Testis (tissue), 2 donors: ENCODE measurements at regions not wholly inside any gene's neighbourhood (a gene's known extent, or its start where the extent isn't known, plus 50 kb on each side); places are given as distances from the start of the nearest gene placed in this dataset.

Source experiments
- DNase-seq: peaks from one replicate; pipeline ENCODE4 v3.0.0-alpha.2; 2019
- H3K27ac ChIP-seq, 2 donors: fragments of 200-600 bp; sonication (generic); one replicate each; pipeline ENCODE4 v1.5.1; 2019
- H3K27me3 ChIP-seq: fragments of 200-600 bp; sonication (generic); one replicate; pipeline ENCODE4 v1.5.1; 2019
- H3K36me3 ChIP-seq: fragments of 200-600 bp; sonication (generic); one replicate; pipeline ENCODE4 v1.5.1; 2017; ENCODE audit warnings: low read depth; ENCODE audit errors: missing control alignments
- H3K4me1 ChIP-seq: fragments of 200-600 bp; sonication (generic); one replicate; pipeline ENCODE4 v1.5.1; 2019
- H3K4me3 ChIP-seq, 2 donors: fragments of 200-600 bp; sonication (generic); one replicate each; pipeline ENCODE4 v1.5.1; 2017 to 2019
- H3K9me3 ChIP-seq: fragments of 200-600 bp; sonication (generic); one replicate; pipeline ENCODE4 v1.5.1; 2017
- POLR2A ChIP-seq: fragments of 450-650 bp; IDR thresholded peaks from one replicate; pipeline ENCODE4 v1.6.1; 2017; ENCODE audit warnings: antibody characterized with exemption, mild to moderate bottlenecking, moderate library complexity
- WGBS, 2 donors: methylation state at CpG; one replicate each; pipeline ENCODE4 v1.1.5; 2018; 5-methylcytosine and 5-hydroxymethylcytosine counted together
- intact Hi-C: fragments of 100-400 bp; cut with DNase I; formaldehyde crosslinking; loops from one replicate; pipeline ENCODE4 v1.15.1; 2023; ENCODE audit warnings: low total_unique reads
- TF ChIP-seq, protein P1 (sequence below), 3 experiments: fragments of 450-650 bp in 2 of 3; fragments of 200-600 bp in 1 of 3; sonication (generic) in 1 of 3; IDR thresholded peaks; one replicate each; pipeline ENCODE4 v1.5.1; 2016 to 2019; ENCODE audit warnings: antibody characterized with exemption in 3 of 3, mild to moderate bottlenecking in 2 of 3, moderate library complexity in 1 of 3

GRCh38 chr4:107258359-107258758 lies 222.2 kb upstream of the DKK2 start:
- WGBS, 2 donors, result 67 to 93% methylated on average over 2 of the region's 2 CpGs
- no peak overlapping the region for H3K27ac ChIP-seq
- DNase-seq, result no peak
- no peaks in the 10 kb centered on the region for H3K27me3 ChIP-seq
- no peak overlapping the region for H3K4me3 ChIP-seq
- no peaks in the 10 kb centered on the region for H3K9me3 ChIP-seq
- H3K4me1 ChIP-seq, result no peaks in the 10 kb centered on the region
- TF ChIP-seq, protein P1, sequence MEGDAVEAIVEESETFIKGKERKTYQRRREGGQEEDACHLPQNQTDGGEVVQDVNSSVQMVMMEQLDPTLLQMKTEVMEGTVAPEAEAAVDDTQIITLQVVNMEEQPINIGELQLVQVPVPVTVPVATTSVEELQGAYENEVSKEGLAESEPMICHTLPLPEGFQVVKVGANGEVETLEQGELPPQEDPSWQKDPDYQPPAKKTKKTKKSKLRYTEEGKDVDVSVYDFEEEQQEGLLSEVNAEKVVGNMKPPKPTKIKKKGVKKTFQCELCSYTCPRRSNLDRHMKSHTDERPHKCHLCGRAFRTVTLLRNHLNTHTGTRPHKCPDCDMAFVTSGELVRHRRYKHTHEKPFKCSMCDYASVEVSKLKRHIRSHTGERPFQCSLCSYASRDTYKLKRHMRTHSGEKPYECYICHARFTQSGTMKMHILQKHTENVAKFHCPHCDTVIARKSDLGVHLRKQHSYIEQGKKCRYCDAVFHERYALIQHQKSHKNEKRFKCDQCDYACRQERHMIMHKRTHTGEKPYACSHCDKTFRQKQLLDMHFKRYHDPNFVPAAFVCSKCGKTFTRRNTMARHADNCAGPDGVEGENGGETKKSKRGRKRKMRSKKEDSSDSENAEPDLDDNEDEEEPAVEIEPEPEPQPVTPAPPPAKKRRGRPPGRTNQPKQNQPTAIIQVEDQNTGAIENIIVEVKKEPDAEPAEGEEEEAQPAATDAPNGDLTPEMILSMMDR (IDR thresholded peaks at IDR 0.05), result no peak
- no peak for TF ChIP-seq POLR2A
- intact Hi-C loops, result no loop called here
- no peaks in the 10 kb centered on the region for H3K36me3 ChIP-seq

GRCh38 chr4:107255596-107255995 lies 219.5 kb upstream of the DKK2 start:
- intact Hi-C loops, result no loop called here
- 83 to 91% methylated on average over 2 of the region's 2 CpGs for WGBS, 2 donors
- TF ChIP-seq, protein P1 (IDR thresholded peaks at IDR 0.05), result no peak
- no peak for TF ChIP-seq POLR2A
- Histone ChIP-seq H3K27me3 (no peaks in the 10 kb centered on the region), H3K27ac (no peak overlapping the region), H3K9me3 (no peaks in the 10 kb centered on the region), H3K36me3 (no peaks in the 10 kb centered on the region), H3K4me3 (no peak overlapping the region), H3K4me1 (no peaks in the 10 kb centered on the region)
- DNase-seq, result no peak

- WGBS, 2 donors, result 69 to 83% methylated on average over 1 of the region's 1 CpG
- Histone ChIP-seq H3K9me3 (no peaks in the 10 kb centered on the region), H3K4me1 (no peaks in the 10 kb centered on the region), H3K4me3 (no peak overlapping the region), H3K27me3 (no peaks in the 10 kb centered on the region), H3K36me3 (no peaks in the 10 kb centered on the region), H3K27ac (no peak overlapping the region)
- DNase-seq, result no peak
- intact Hi-C loops, result no loop called here
- no peak for TF ChIP-seq POLR2A
Measured at GRCh38 chr4:107255114-107255513, 219.0 kb upstream of the DKK2 start.

GRCh38 chr4:107253579-107254068 lies 217.5 kb upstream of the DKK2 start:
- no peaks in the 10 kb centered on the region for H3K4me1 ChIP-seq
- 79 to 83% methylated on average over 3 of the region's 3 CpGs for WGBS, 2 donors
- H3K27me3 ChIP-seq, result no peaks in the 10 kb centered on the region
- DNase-seq, result no peak
- H3K27ac ChIP-seq, result no peak overlapping the region
- H3K36me3 ChIP-seq, result no peaks in the 10 kb centered on the region
- intact Hi-C loops, result no loop called here
- H3K9me3 ChIP-seq, result no peaks in the 10 kb centered on the region
- H3K4me3 ChIP-seq, result no peak overlapping the region
- TF ChIP-seq, protein P1 (IDR thresholded peaks at IDR 0.05), result no peak
- TF ChIP-seq POLR2A, result no peak

- 71 to 78% methylated on average over 4 of the region's 4 CpGs for WGBS, 2 donors
- no peaks in the 10 kb centered on the region for H3K36me3 ChIP-seq
- H3K4me3 ChIP-seq, result no peak overlapping the region
- intact Hi-C loops, result no loop called here
- no peak overlapping the region for H3K27ac ChIP-seq
- no peak for TF ChIP-seq POLR2A
- TF ChIP-seq, protein P1 (IDR thresholded peaks at IDR 0.05), result no peak
- no peaks in the 10 kb centered on the region for H3K9me3 ChIP-seq
- H3K4me1 ChIP-seq, result no peaks in the 10 kb centered on the region
- no peaks in the 10 kb centered on the region for H3K27me3 ChIP-seq
- no peak for DNase-seq
Measured at GRCh38 chr4:107253090-107253489, 217.0 kb upstream of the DKK2 start.
